Peyer's patch (tissue), 4 donors: ENCODE measurements at regions not wholly inside any gene's neighbourhood (a gene's known extent, or its start where the extent isn't known, plus 50 kb on each side); places are given as distances from the start of the nearest gene placed in this dataset.
"Not testable (repeated sequence)": the region's sequence is repeated elsewhere in the genome, so short reads cannot be mapped to it uniquely, and the experiment has no call there.

Source experiments
- DNase-seq, 3 donors: peaks; one replicate each; pipeline ENCODE4 v3.0.0-alpha.2; 2017 to 2019
- H3K27ac ChIP-seq, 4 donors: fragments of 200-600 bp; sonication (generic); one replicate each; pipeline ENCODE4 v1.5.1; 2016 to 2019
- H3K27me3 ChIP-seq, 2 donors: fragments of 200-600 bp; sonication (generic); one replicate each; pipeline ENCODE4 v1.5.1; 2019
- H3K36me3 ChIP-seq, 3 donors: fragments of 200-600 bp; sonication (generic); one replicate each; pipeline ENCODE4 v1.5.1; 2016 to 2019
- H3K4me1 ChIP-seq, 4 donors: fragments of 200-600 bp; sonication (generic); one replicate each; pipeline ENCODE4 v1.5.1; 2016 to 2019
- H3K4me3 ChIP-seq, 4 donors: fragments of 200-600 bp; sonication (generic); 1 replicate in 3 of 4; 2 replicates in 1 of 4; pipeline ENCODE4 v1.5.1; 2016 to 2019; ENCODE audit warnings: mild to moderate bottlenecking in 1 of 4
- H3K9me3 ChIP-seq, 4 donors: fragments of 200-600 bp; sonication (generic); one replicate each; pipeline ENCODE4 v1.5.1; 2016 to 2019; ENCODE audit warnings: mild to moderate bottlenecking in 1 of 4

DNA sequence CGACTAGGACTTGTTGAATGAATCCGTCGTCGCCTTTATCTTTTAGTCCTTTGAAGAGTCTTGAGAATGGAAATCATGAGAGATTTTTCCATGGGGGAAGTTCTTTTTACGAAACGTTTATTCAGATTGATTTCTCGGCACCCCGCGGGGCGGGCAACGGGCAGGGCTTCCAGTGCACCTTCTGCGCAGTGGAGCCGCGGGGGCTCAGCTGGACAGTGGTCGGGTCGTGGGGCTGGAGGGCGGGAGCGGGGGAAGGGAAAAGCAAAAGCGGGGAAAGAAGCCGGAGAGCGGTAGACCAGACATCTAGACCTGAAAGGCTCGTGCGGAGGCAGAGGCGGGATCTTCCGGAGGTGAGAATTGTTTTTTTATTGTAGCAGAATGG is 103.0 kb downstream of the NBPF11 start:
- DNase-seq, H3K4me1 ChIP-seq, H3K27me3 ChIP-seq, H3K36me3 ChIP-seq, H3K9me3 ChIP-seq, H3K27ac ChIP-seq: not testable (repeated sequence)
- H3K4me3 ChIP-seq = peak overlapping the region in 3 of 4 donors; percentile 15 to 34 (median 34)

GRCh38 chr1:148048423-148049114 is 103.5 kb downstream of the NBPF11 start:
- not testable (repeated sequence) for H3K9me3 ChIP-seq, H3K4me1 ChIP-seq, DNase-seq, H3K27me3 ChIP-seq, H3K27ac ChIP-seq, H3K36me3 ChIP-seq
- peak overlapping the region in 3 of 4 donors; percentile 15 to 34 (median 34) for H3K4me3 ChIP-seq

DNA sequence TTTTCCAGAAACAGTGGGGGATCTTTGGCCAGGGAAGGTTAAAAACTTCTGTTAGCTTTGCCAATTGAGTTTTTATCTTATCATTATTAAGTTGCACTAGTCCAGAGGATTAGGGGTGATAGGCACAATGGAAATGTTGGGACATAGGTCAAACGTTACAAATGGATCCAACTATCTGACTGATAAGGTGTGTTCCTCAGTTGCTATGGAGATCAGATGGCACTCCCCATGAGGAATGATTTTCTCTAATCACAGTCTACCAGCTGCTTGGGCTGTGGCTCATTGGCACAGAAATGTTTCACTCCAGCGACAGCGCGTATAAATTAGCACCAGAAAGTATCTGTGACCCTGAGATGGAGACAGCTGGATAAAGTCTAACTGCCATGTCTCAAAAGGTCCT is 106.2 kb downstream of the NBPF11 start:
- not testable (repeated sequence) for H3K4me3 ChIP-seq, H3K27ac ChIP-seq, H3K27me3 ChIP-seq, DNase-seq, H3K4me1 ChIP-seq, H3K9me3 ChIP-seq, H3K36me3 ChIP-seq

DNA sequence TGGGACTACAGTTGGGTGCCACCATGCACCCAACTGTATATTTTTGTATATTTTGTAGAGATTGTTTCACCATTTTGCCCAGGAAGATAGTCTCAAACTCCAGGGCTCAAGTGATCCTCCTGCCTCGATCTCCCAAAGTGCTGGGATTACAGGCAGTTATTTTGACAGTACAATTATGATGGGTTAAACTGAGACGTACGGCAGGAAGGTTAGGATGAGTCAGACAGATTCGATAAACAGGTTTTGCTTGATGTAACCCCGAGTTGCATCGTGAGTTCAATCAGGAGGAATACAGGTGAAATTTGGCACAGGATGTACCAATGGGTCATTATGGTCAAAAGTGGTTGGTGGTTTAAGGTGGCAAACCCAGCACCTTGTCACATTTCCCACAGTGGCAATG is 107.6 kb downstream of the NBPF11 start:
- H3K27ac ChIP-seq, DNase-seq, H3K36me3 ChIP-seq, H3K27me3 ChIP-seq, H3K4me3 ChIP-seq, H3K4me1 ChIP-seq, H3K9me3 ChIP-seq: not testable (repeated sequence)
